ENCODE measurements at regions not wholly inside any gene's neighbourhood (a gene's known extent, or its start where the extent isn't known, plus 50 kb on each side); places are given as distances from the start of the nearest gene placed in this dataset.

GRCh38 chr6:21538186-21538798, 55.3 kb upstream of the SOX4 start:
- TF ChIP-seq POLR2A (IDR thresholded peaks at IDR 0.05): no peak
- Histone ChIP-seq H3K9me3 (no peaks in the 10 kb centered on the region), H3K27ac (no peak overlapping the region), H3K27me3 (no peaks in the 10 kb centered on the region), H3K36me3 (no peaks in the 10 kb centered on the region), H3K4me1 (no peaks in the 10 kb centered on the region), H3K4me3 (no peak overlapping the region)
- 69% methylated on average over 5 of the region's 5 CpGs for WGBS (ENCODE audit: insufficient coverage, low coverage, low lambda C conversion rate, missing lambda C conversion rate)
- intact Hi-C loops (cut with DNase I): no loop called here
- DNase-seq (no peak), ATAC-seq (no peak)

DNA sequence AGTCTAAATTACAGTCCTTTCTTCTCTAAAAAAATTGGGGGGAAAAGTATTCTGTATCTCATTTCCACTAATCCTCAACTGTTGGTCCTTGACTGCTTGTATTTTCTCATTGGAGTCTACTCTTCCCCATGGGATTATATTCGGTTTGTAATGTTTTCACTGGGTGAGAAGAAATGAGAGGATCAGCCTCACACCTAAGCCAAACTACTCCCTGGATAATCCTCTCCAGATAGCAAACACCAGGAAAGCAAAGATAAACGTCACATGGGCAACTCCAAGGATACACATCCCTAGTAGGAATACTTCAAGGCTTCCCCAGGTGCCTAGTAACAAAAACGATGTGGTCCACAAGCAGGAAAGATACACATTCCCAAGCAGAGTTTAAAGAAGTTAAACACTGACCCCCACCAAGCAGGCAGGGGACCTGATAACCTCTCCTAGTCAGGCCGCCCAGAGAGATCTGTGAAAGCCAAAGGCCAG, 53.9 kb upstream of the SOX4 start:
- no peak overlapping the region for H3K27ac ChIP-seq
- H3K4me1 ChIP-seq: no peaks in the 10 kb centered on the region
- no peaks in the 10 kb centered on the region for H3K27me3 ChIP-seq
- no peak overlapping the region for H3K4me3 ChIP-seq
- 55% methylated on average over 3 of the region's 4 CpGs for WGBS (ENCODE audit: insufficient coverage, low coverage, low lambda C conversion rate, missing lambda C conversion rate)
- intact Hi-C loops (cut with DNase I): no loop called here
- TF ChIP-seq, protein P1, sequence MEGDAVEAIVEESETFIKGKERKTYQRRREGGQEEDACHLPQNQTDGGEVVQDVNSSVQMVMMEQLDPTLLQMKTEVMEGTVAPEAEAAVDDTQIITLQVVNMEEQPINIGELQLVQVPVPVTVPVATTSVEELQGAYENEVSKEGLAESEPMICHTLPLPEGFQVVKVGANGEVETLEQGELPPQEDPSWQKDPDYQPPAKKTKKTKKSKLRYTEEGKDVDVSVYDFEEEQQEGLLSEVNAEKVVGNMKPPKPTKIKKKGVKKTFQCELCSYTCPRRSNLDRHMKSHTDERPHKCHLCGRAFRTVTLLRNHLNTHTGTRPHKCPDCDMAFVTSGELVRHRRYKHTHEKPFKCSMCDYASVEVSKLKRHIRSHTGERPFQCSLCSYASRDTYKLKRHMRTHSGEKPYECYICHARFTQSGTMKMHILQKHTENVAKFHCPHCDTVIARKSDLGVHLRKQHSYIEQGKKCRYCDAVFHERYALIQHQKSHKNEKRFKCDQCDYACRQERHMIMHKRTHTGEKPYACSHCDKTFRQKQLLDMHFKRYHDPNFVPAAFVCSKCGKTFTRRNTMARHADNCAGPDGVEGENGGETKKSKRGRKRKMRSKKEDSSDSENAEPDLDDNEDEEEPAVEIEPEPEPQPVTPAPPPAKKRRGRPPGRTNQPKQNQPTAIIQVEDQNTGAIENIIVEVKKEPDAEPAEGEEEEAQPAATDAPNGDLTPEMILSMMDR (IDR thresholded peaks at IDR 0.05): no peak
- TF ChIP-seq POLR2A (IDR thresholded peaks at IDR 0.05): no peak
- no peaks in the 10 kb centered on the region for H3K9me3 ChIP-seq
- no peak for DNase-seq
- H3K36me3 ChIP-seq: no peaks in the 10 kb centered on the region
- no peak for ATAC-seq
